Caco-2 (cell line): ENCODE measurements at regions not wholly inside any gene's neighbourhood (a gene's known extent, or its start where the extent isn't known, plus 50 kb on each side); places are given as distances from the start of the nearest gene placed in this dataset.

Source experiments
- BruUV-seq: library from RNA; stranded (reverse); fragments of 400-500 nt; replicated peaks from 2 replicates; lab custom pipeline; 2021; lab: Mats Ljungman, UMichigan
- CTCF ChIA-PET: fragments of 300-600 bp; sonication (Branson Sonifier 250); formaldehyde crosslinking; loops from one replicate; lab custom pipeline; 2022; ENCODE audit warnings: antibody characterized with exemption; lab: Charles Lee
- POLR2A ChIA-PET: fragments of 300-600 bp; sonication (Branson Sonifier 250); formaldehyde crosslinking; loops from one replicate; lab custom pipeline; 2022; ENCODE audit warnings: antibody characterized with exemption; lab: Charles Lee
- DNase-seq, 2 experiments: peaks; one replicate each; pipeline versions ENCODE4 v3.0.0 to v3.0.0-alpha.2; 2020 to 2022
- H3K27me3 ChIP-seq: replicated peaks from 2 replicates; pipeline ENCODE4 v1.6.0; 2011; ENCODE audit warnings: low read length; ENCODE audit not compliant: control insufficient read depth, insufficient read depth
- H3K36me3 ChIP-seq: 2 replicates; pipeline ENCODE4 v1.5.1; 2011; ENCODE audit warnings: low read length; ENCODE audit not compliant: control insufficient read depth, insufficient read depth
- H3K4me1 ChIP-seq: fragments of 250-450 bp; sonication (Bioruptor Pico); 2 replicates; pipeline ENCODE4 v1.5.1; 2020; ENCODE audit warnings: mild to moderate bottlenecking
- H3K4me3 ChIP-seq: 2 replicates; pipeline ENCODE4 v1.5.1; 2011; ENCODE audit warnings: low read depth, mild to moderate bottlenecking, control low read depth, low read length
- H3K9me3 ChIP-seq: fragments of 250-450 bp; sonication (Bioruptor Pico); 2 replicates; pipeline ENCODE4 v1.5.1; 2020; ENCODE audit warnings: mild to moderate bottlenecking, moderate library complexity
- H3K27ac Mint-ChIP-seq: one replicate; pipeline ENCODE4 v1.8.0; 2022; ENCODE audit warnings: mixed read lengths; ENCODE audit not compliant: unreplicated experiment
- H3K27me3 Mint-ChIP-seq: one replicate; pipeline ENCODE4 v1.8.0; 2022; ENCODE audit warnings: mixed read lengths; ENCODE audit not compliant: insufficient read depth, unreplicated experiment
- H3K36me3 Mint-ChIP-seq: one replicate; pipeline ENCODE4 v1.8.0; 2022; ENCODE audit warnings: mild to moderate bottlenecking, mixed read lengths; ENCODE audit not compliant: insufficient read depth, unreplicated experiment
- H3K4me1 Mint-ChIP-seq: one replicate; pipeline ENCODE4 v1.8.0; 2022; ENCODE audit warnings: low read depth, mixed read lengths; ENCODE audit not compliant: unreplicated experiment
- H3K4me3 Mint-ChIP-seq: one replicate; pipeline ENCODE4 v1.8.0; 2022; ENCODE audit warnings: mild to moderate bottlenecking, moderate library complexity, mixed read lengths; ENCODE audit not compliant: unreplicated experiment
- H3K9me3 Mint-ChIP-seq: one replicate; pipeline ENCODE4 v1.8.0; 2022; ENCODE audit warnings: mixed read lengths; ENCODE audit not compliant: unreplicated experiment
- intact Hi-C: fragments of 100-400 bp; cut with micrococcal nuclease; formaldehyde crosslinking; loops from one replicate; pipeline ENCODE4 v1.10.0; 2022; ENCODE audit not compliant: unreplicated experiment
- TF ChIP-seq, protein P1 (sequence below), 2 experiments: fragments of 200-600 bp in 1 of 2; IDR thresholded peaks; 1 replicate in 1 of 2; 2 replicates in 1 of 2; pipeline versions ENCODE4 v1.5.1 to v1.8.0; 2011 to 2022; ENCODE audit warnings: antibody characterized with exemption in 1 of 2, control low read depth in 1 of 2, inconsistent platforms in 1 of 2, low read depth in 1 of 2, low read length in 1 of 2, mild to moderate bottlenecking in 1 of 2, moderate library complexity in 1 of 2; ENCODE audit not compliant: insufficient read depth in 1 of 2, severe bottlenecking in 1 of 2, unreplicated experiment in 1 of 2

- H3K4me1 ChIP-seq, result no peaks in the 10 kb centered on the region
- BruUV-seq, result no TSS peak
- POLR2A ChIA-PET, result no interaction called here
- no peaks in the 10 kb centered on the region for H3K36me3 ChIP-seq
- no peaks in the 10 kb centered on the region for H3K9me3 ChIP-seq
- TF ChIP-seq, protein P1, sequence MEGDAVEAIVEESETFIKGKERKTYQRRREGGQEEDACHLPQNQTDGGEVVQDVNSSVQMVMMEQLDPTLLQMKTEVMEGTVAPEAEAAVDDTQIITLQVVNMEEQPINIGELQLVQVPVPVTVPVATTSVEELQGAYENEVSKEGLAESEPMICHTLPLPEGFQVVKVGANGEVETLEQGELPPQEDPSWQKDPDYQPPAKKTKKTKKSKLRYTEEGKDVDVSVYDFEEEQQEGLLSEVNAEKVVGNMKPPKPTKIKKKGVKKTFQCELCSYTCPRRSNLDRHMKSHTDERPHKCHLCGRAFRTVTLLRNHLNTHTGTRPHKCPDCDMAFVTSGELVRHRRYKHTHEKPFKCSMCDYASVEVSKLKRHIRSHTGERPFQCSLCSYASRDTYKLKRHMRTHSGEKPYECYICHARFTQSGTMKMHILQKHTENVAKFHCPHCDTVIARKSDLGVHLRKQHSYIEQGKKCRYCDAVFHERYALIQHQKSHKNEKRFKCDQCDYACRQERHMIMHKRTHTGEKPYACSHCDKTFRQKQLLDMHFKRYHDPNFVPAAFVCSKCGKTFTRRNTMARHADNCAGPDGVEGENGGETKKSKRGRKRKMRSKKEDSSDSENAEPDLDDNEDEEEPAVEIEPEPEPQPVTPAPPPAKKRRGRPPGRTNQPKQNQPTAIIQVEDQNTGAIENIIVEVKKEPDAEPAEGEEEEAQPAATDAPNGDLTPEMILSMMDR (IDR thresholded peaks at IDR 0.05; ENCODE audit: insufficient read depth in 1 of 2, low read depth in 1 of 2, low read length in 1 of 2, severe bottlenecking in 1 of 2, unreplicated experiment in 1 of 2), result no peak
- intact Hi-C loops, result no loop called here
- peak in 1 of 2 experiments; percentile 56 for DNase-seq
- CTCF ChIA-PET, result no interaction called here
- Mint-ChIP-seq H3K4me1 (peaks cover 7% of the 10 kb centered on the region), H3K9me3 (peaks cover 15% of the 10 kb centered on the region), H3K27me3 (peaks cover 5% of the 10 kb centered on the region), H3K4me3 (peak overlapping the region; percentile 33), H3K36me3 (no peaks in the 10 kb centered on the region), H3K27ac (peak overlapping the region; percentile 24)
- H3K27me3 ChIP-seq, result no peaks in the 10 kb centered on the region
- H3K4me3 ChIP-seq, result no peak overlapping the region
Observed at GRCh38 chr17:5883775-5884665, 186.2 kb upstream of the WSCD1 start.

- Histone ChIP-seq H3K4me3 (no peak overlapping the region), H3K27me3 (no peaks in the 10 kb centered on the region), H3K4me1 (no peaks in the 10 kb centered on the region), H3K9me3 (no peaks in the 10 kb centered on the region), H3K36me3 (no peaks in the 10 kb centered on the region)
- TF ChIP-seq, protein P1 (IDR thresholded peaks at IDR 0.05; ENCODE audit: insufficient read depth in 1 of 2, low read depth in 1 of 2, low read length in 1 of 2, severe bottlenecking in 1 of 2, unreplicated experiment in 1 of 2), result no peak
- no TSS peak for BruUV-seq
- Mint-ChIP-seq H3K4me3 (no peak overlapping the region), H3K9me3 (peaks cover 15% of the 10 kb centered on the region), H3K27me3 (peaks cover 5% of the 10 kb centered on the region), H3K4me1 (peaks cover 7% of the 10 kb centered on the region), H3K27ac (no peak overlapping the region), H3K36me3 (no peaks in the 10 kb centered on the region)
- intact Hi-C loops, result no loop called here
- no peak for DNase-seq
- ChIA-PET POLR2A (no interaction called here), CTCF (no interaction called here)
Observed at GRCh38 chr17:5885336-5885735, 184.8 kb upstream of the WSCD1 start.

DNA sequence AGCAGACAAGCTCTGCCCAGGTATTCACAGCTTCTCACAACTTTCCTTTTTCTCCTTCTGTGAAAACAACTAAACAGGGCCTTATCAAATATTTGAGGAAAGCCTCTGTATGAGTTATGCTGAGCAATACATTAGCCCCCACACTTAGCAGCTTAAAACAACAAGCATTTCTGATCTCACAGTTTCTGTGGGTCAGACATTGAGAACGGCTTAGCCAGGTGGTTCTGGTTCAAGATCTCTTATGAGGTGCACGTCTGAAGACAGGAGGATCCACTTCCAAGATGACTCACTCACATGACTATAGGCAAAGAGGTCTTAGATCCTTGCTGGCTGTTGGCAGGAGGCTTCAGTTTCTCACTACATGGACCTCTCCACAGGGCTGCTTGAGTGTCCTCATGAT, 181.4 kb upstream of the WSCD1 start:
- Histone ChIP-seq H3K4me1 (no peaks in the 10 kb centered on the region), H3K27me3 (no peaks in the 10 kb centered on the region), H3K9me3 (no peaks in the 10 kb centered on the region), H3K4me3 (no peak overlapping the region), H3K36me3 (no peaks in the 10 kb centered on the region)
- ChIA-PET POLR2A (no interaction called here), CTCF (no interaction called here)
- intact Hi-C loops, result no loop called here
- TF ChIP-seq, protein P1 (IDR thresholded peaks at IDR 0.05; ENCODE audit: insufficient read depth in 1 of 2, low read depth in 1 of 2, low read length in 1 of 2, severe bottlenecking in 1 of 2, unreplicated experiment in 1 of 2), result no peak
- no TSS peak for BruUV-seq
- H3K27me3 Mint-ChIP-seq, result peaks cover 12% of the 10 kb centered on the region
- peaks cover 5% of the 10 kb centered on the region for H3K4me1 Mint-ChIP-seq
- H3K36me3 Mint-ChIP-seq, result no peaks in the 10 kb centered on the region
- peaks cover 5% of the 10 kb centered on the region for H3K9me3 Mint-ChIP-seq
- H3K4me3 Mint-ChIP-seq, result no peak overlapping the region
- no peak for DNase-seq
- no peak overlapping the region for H3K27ac Mint-ChIP-seq
